GM18519 (cell line): ENCODE measurements at regions not wholly inside any gene's neighbourhood (a gene's known extent, or its start where the extent isn't known, plus 50 kb on each side); places are given as distances from the start of the nearest gene placed in this dataset.
"Not testable (repeated sequence)": the region's sequence is repeated elsewhere in the genome, so short reads cannot be mapped to it uniquely, and the experiment has no call there.

Experiments
- ATAC-seq: cut with Tn5 transposase; IDR thresholded peaks from one replicate; pipeline ENCODE4 v1.9.1; 2021; ENCODE audit warnings: mild to moderate bottlenecking, moderate library complexity; ENCODE audit not compliant: unreplicated experiment, low FRiP score

GRCh38 chr2:179335732-179336131, 71.1 kb upstream of the SESTD1 start:
- no peak for ATAC-seq

GRCh38 chr2:179332903-179333302, 68.3 kb upstream of the SESTD1 start:
- ATAC-seq: no peak

- no peak for ATAC-seq
These were observed 66.4 kb upstream of the SESTD1 start for GRCh38 chr2:179331061-179331460.

- no peak for ATAC-seq
These were observed 57.7 kb upstream of the SESTD1 start for GRCh38 chr2:179322289-179322688.

GRCh38 chr2:179321034-179321433, 56.4 kb upstream of the SESTD1 start:
- not testable (repeated sequence) for ATAC-seq

GRCh38 chr2:179314729-179315128, 50.1 kb upstream of the SESTD1 start:
- ATAC-seq: not testable (repeated sequence)
